Duodenal mucosa (tissue), 2 donors: ENCODE measurements at regions not wholly inside any gene's neighbourhood (a gene's known extent, or its start where the extent isn't known, plus 50 kb on each side); places are given as distances from the start of the nearest gene placed in this dataset.
"Not testable (repeated sequence)": the region's sequence is repeated elsewhere in the genome, so short reads cannot be mapped to it uniquely, and the experiment has no call there.

ENCODE experiments used
- H3K27ac ChIP-seq: one replicate; pipeline ENCODE4 v1.7.0; 2013; ENCODE audit warnings: low read depth, low read length
- H3K27me3 ChIP-seq, 2 donors: one replicate each; pipeline ENCODE4 v1.7.0; 2013; ENCODE audit warnings: low read length in 2 of 2, control low read depth in 1 of 2; ENCODE audit not compliant: insufficient read depth in 2 of 2, control insufficient read depth in 1 of 2
- H3K36me3 ChIP-seq, 2 donors: one replicate each; pipeline ENCODE4 v1.7.0; 2013; ENCODE audit warnings: low read length in 2 of 2, control low read depth in 1 of 2; ENCODE audit not compliant: insufficient read depth in 2 of 2, control insufficient read depth in 1 of 2
- H3K4me1 ChIP-seq, 2 donors: one replicate each; pipeline ENCODE4 v1.7.0; 2013; ENCODE audit warnings: low read length in 2 of 2, control low read depth in 1 of 2; ENCODE audit not compliant: insufficient read depth in 2 of 2, control insufficient read depth in 1 of 2
- H3K4me3 ChIP-seq, 2 donors: one replicate each; pipeline ENCODE4 v1.7.0; 2013; ENCODE audit warnings: low read length in 2 of 2, low read depth in 1 of 2
- H3K9ac ChIP-seq, 2 donors: one replicate each; pipeline ENCODE4 v1.7.0; 2013; ENCODE audit warnings: low read length in 2 of 2, low read depth in 1 of 2
- H3K9me3 ChIP-seq, 2 donors: one replicate each; pipeline ENCODE4 v1.7.0; 2013; ENCODE audit warnings: low read length in 2 of 2, control low read depth in 1 of 2; ENCODE audit not compliant: control insufficient read depth in 1 of 2

DNA sequence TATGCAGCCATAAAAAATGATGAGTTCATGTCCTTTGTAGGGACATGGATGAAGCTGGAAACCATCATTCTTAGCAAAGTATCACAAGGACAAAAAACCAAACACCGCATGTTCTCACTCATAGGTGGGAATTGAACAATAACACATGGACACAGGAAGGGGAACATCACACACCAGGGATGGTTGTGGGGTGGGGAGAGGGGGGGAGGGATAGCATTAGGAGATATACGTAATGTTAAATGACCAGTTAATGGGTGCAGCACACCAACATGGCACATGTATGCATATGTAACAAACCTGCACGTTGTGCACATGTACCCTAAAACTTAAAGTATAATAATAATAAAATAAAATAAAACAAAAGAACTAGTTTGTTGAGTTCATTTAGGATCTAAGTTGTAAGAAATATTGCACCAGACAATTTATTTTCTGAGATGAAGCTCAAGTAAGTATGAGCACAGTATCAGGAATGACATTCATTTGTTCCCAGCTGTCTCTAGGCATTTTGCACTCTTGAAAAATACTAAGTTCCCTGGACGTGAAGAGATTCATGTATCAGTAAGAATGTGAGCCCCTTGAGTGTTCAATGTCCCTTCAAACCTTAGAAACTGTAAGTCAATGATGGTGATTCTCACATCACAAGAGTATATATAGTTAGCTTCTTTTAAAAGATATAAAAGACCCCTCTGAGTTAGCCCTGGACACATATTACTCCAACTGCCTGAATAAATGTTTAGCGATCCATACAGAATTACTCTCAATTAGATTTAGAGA, 1519.3 kb upstream of the TPTE start:
- not testable (repeated sequence) for H3K27ac ChIP-seq, H3K27me3 ChIP-seq, H3K4me1 ChIP-seq, H3K9ac ChIP-seq, H3K36me3 ChIP-seq, H3K4me3 ChIP-seq
- H3K9me3 ChIP-seq, result peaks cover 21 to 36% of the 10 kb centered on the region in 2 donors

DNA sequence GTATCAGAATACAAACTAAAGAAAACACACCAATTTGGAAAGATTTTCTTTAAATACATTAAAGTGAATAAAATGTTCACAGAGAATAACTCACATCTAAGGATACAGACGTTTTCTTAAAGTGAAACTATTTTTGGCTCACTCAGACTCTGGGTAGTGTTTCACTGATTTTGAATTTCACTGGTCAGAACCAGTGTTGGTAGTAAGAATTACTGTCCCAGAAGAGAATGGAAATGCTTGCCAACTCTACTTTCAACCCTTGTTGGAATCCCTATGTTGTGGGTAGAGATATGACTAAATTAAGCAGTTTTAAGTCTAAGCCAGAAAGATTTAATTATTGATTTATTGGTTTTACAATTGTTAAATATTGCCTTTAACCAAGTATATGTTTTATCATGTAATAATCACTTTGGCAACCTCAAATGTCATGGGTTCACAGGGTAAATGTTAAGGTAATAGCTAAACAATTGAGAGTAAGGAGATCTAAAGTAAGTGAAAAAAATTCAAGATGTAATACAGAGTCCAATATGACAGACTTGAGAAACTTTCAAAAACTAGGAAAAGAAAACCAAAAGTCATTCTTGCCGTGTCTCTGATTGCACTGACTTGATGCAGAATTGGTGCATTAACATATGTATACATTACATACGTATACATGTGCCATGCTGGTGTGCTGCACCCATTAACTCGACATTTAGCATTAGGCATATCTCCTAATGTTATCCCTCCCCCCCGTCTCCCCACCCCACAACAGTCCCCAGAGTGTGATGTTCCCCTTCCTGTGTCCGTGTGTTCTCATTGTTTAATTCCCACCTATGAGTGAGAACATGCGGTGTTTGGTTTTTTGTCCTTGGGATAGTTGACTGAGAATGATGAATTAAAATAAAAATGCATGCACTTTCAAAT, 1517.2 kb upstream of the TPTE start:
- H3K9me3 ChIP-seq, result peaks cover 31 to 48% of the 10 kb centered on the region in 2 donors
- not testable (repeated sequence) for H3K36me3 ChIP-seq, H3K9ac ChIP-seq, H3K4me3 ChIP-seq, H3K4me1 ChIP-seq, H3K27me3 ChIP-seq, H3K27ac ChIP-seq

DNA sequence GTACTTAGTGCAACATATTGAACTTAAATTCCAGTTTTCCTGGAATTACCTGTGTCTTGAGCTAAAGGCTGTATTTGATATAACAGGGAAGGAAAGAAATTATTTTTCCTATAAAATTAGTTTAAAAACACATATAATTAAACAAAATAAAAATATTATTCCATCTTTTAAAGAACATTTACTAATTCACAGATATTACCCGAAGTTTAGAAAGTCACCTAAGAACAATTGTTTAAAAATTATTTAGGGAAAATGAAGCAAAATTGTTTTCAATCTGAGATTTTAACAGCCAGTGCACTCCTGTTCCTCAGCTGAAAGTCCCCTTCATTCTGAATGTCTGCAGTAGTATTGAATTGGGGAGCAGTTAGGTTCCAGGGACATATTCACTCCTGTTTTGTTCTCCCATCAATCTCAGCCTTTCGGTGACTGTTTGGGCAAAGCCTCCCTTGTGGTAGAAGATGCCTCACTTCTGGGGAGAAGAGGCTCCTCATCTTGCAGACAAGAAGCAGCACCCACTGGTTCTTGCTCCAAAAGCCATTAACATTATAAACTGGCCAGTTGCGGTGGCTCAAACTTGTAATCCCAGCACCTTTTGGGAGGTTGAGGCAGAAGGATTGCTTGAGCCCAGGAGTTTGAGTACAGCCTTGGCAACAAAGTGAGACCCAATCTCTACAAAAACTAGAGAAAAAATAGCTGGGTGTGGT, 1516.4 kb upstream of the TPTE start:
- H3K9me3 ChIP-seq, result peaks cover 35 to 49% of the 10 kb centered on the region in 2 donors
- H3K4me1 ChIP-seq, H3K27me3 ChIP-seq, H3K9ac ChIP-seq, H3K27ac ChIP-seq, H3K4me3 ChIP-seq, H3K36me3 ChIP-seq: not testable (repeated sequence)

DNA sequence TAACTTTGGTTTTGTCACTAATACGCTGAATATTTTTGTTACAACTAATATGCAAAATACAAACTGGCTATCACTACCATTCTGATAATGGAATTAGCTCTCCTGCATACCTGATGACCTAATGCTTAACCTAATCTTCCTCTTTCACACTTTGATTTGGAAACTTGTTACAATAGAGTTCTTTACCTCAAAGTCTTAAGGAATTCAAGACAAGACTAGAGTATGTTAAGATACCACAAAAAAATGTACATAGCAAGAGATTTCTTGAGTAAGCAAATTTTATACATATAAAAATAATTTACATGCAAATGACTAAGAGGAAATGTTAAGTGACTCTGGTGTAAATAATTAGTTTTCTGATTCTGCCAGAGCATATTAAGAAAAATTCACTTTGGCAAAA, 1515.7 kb upstream of the TPTE start:
- peaks cover 34 to 49% of the 10 kb centered on the region in 2 donors for H3K9me3 ChIP-seq
- not testable (repeated sequence) for H3K36me3 ChIP-seq, H3K4me1 ChIP-seq, H3K4me3 ChIP-seq, H3K27ac ChIP-seq, H3K27me3 ChIP-seq, H3K9ac ChIP-seq

DNA sequence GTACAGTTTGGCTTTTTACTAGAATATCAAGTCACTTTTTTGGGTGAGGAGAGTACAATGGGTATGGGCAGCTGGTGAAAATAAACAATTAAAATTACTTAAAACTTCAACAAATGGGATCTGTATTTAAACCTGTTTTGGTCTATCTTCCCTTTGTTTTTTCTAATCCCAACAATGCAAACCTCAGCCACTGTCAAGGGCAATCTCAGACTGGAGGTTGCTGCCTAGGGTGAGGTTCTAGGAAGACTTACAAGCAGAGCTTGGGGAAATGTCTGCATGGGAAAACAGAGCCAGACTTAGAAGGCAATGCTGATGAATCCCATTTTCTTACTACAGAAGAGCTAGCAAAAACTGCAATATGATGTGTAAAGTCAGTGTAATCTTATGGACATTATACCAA, 1515.3 kb upstream of the TPTE start:
- H3K4me3 ChIP-seq, H3K9ac ChIP-seq, H3K27ac ChIP-seq, H3K27me3 ChIP-seq, H3K36me3 ChIP-seq, H3K4me1 ChIP-seq: not testable (repeated sequence)
- H3K9me3 ChIP-seq, result peaks cover 36 to 49% of the 10 kb centered on the region in 2 donors

DNA sequence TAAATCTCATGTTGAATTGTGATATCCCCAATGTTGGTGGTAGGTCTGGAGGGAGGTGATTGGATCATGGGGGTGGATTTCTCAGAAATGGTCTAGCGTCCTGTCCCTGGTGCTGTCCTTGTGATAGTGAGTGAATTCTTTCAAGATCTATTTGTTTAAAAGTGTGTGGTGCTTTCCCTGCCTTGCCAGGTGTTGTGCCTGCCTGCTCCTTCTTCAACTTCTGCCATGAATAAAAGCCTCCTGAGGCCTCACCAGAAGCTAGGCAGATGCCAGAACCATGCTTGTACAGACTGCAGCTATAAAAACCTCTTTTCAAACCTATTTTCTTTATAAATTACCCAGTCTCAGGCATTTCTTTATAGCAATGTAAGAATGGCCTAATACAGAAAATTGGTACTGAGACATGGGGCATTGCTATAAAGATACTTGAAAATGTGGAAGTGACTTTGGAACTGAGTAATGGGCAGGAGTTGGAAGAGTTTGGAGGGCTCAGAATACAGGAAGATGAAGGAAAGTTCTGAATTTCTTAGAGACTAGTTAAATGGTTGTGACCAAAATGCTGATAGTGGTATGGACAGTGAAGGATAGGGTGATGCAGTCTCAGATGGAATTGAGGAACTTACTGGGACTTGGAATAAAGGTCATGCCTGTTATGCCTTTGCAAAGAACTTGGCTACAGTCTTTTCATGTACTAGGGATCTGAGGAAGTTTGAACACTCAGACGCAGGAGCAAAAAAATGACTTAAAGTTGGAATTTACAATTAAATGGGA, 1514.6 kb upstream of the TPTE start:
- not testable (repeated sequence) for H3K4me1 ChIP-seq, H3K27ac ChIP-seq, H3K4me3 ChIP-seq, H3K27me3 ChIP-seq, H3K36me3 ChIP-seq, H3K9ac ChIP-seq
- H3K9me3 ChIP-seq, result peaks cover 41 to 55% of the 10 kb centered on the region in 2 donors

DNA sequence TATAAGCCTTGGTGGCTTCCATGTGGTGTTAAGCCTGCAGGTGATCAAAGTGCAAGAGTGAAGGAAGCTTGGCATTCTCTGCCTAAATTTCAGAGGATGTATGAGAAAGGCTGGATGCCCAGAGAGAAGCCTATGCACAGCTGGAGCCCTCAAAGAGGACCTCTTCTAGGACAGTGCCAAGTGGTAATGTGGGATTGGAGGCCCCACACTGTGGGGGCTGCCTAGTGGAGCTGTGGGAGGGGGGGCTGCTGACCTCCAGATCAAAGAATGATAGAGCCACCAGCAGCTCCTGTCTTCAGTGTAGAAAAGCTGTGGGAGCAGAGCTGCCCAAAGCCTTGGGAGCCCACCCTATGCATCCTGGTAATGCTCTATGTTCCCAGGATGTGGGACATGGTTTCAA, 1512.7 kb upstream of the TPTE start:
- H3K9me3 ChIP-seq, result peaks cover 41 to 60% of the 10 kb centered on the region in 2 donors
- no peaks in the 10 kb centered on the region for H3K4me1 ChIP-seq
- H3K9ac ChIP-seq, result no peak overlapping the region
- no peaks in the 10 kb centered on the region for H3K27me3 ChIP-seq
- no peak overlapping the region for H3K27ac ChIP-seq
- no peak overlapping the region for H3K4me3 ChIP-seq
- H3K36me3 ChIP-seq, result no peaks in the 10 kb centered on the region

DNA sequence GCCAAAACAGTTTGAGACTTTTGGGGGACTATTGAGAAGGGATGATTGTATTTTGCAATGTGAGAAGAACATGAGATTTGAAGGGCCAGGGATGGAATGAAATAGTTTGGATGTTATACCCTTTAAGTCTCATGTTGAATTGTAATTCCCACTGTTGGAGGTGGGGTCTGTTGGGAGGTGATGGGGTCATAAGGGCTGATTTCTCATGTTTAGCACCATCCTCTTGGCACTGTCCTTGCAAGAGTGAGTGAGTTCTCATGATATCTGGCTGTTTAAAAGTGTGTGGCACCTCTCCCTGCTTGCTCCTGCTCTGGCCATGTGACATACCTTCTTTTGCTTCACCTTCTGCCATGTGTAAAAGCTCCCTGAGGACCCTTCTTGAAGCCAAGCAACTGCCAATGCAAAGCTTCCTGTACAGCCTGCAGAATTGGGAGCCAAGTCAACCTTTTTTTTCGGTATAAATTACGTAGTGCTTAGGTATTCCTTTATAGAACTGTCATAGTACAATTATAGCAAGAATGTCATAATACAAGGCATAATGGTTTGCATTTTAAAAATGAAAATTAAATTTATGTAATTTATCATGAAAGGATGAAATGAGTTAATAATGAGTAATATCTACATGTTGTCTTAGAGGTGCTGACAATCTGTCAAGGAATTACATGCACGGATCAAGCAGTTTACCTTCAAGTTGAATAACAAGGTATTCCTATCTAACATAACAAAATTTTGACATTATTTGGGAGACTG, 1511.9 kb upstream of the TPTE start:
- H3K27me3 ChIP-seq, H3K4me3 ChIP-seq, H3K27ac ChIP-seq, H3K4me1 ChIP-seq, H3K9ac ChIP-seq, H3K36me3 ChIP-seq: not testable (repeated sequence)
- peaks cover 43 to 66% of the 10 kb centered on the region in 2 donors for H3K9me3 ChIP-seq

DNA sequence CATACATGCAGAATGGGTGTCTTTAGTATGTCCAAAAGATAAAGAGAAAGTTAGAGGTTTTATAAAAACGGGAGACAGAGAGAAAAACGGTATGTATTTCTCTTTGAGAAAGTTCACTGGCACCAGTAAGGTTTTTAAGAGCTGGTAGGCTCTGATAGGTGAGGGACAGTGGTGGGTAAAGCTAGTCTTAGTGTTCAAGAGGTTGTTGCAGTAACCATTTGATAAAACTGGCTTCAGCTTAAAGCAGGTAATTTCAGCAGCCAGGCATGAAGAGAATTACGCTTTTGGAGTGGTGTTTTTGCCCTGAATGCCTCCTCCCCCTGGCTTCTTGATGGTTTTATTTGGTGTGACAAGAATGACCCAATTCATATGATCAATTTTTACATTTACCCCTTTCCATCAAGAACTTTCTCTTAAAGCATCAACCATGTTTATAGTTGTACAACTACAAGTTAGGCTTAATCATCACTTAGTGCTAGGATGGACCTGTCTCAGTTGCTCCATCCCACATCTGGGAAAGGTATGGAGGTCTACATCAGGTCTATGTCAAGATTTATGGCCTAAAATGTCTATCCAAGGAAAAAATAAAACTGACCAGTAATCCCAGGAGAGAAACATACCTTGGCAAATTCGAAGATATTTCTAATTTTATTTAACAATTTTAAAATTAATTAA, 1511.1 kb upstream of the TPTE start:
- H3K4me3 ChIP-seq, H3K36me3 ChIP-seq, H3K27ac ChIP-seq, H3K4me1 ChIP-seq, H3K9ac ChIP-seq, H3K27me3 ChIP-seq: not testable (repeated sequence)
- H3K9me3 ChIP-seq, result peaks cover 44 to 67% of the 10 kb centered on the region in 2 donors
